HG03521 (cell line): ENCODE measurements at regions not wholly inside any gene's neighbourhood (a gene's known extent, or its start where the extent isn't known, plus 50 kb on each side); places are given as distances from the start of the nearest gene placed in this dataset.

ENCODE experiments used
- ATAC-seq: cut with Tn5 transposase; IDR thresholded peaks from one replicate; pipeline ENCODE4 v1.9.1; 2021; ENCODE audit warnings: mild to moderate bottlenecking, moderate library complexity; ENCODE audit not compliant: unreplicated experiment

DNA sequence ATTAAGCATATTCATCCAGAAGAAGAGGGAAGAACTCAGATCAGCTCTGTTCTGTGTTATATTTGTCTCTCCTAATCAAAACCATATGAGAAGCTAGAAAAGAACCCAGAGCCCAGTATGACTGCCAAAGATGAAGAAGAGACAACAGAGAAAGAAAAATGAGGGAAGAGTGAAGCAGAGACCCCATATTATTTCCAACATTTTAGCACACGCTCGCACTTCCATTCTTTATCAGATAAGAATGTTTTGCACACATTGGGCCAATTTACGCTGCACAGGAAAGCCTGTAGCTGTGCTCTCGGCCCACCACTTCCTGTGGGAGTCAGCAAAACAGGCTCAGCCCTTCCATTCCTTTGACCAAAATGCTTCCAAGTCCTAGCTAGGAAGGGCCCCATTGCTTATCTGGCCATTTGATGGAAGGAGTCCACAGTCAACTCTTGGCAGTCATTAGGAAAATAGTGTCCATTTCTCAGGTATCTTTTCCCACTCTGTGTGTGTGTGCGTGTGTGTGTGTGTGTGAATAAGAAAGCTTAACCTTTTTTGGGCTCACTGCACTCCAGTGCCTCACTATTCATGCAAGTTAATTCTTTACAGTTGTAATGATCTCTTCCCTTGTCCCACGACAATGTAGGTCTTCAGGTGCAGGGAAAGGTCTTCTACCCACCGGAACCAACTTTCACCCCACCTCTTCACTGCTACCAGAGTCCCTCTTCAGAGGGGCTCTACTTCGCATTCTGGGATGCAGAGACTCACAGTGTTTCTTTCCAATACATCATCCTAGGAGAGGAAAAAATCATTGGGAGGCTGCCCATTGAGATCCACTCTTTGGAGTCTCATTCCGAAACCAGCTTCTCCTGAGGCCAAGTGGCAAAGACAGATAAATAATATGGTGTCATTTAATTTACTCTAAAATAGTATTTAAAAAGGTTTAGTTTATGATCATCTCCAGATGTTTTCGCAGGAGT, 237.5 kb downstream of the COG6 start:
- no peak for ATAC-seq

DNA sequence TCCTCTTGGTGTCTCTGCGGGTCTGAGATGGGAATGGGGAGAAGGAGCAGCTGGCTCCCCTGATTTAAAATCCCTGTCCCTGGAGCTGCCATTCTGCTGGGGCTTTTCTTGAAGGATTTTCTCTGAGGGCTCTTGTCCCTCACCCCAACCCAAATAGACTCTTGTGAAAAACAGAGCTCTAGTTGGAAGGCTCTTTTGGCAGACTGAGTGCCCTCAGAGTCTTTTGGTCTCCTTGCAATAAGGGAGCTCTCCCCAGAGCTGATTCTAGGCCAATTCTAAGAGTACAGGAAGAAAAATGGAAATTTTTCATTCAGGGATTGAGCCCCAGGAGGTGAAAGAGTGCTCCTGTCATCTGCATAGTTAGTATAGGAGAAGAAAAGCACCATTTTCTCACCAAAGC, 238.3 kb downstream of the COG6 start:
- ATAC-seq: no peak

DNA sequence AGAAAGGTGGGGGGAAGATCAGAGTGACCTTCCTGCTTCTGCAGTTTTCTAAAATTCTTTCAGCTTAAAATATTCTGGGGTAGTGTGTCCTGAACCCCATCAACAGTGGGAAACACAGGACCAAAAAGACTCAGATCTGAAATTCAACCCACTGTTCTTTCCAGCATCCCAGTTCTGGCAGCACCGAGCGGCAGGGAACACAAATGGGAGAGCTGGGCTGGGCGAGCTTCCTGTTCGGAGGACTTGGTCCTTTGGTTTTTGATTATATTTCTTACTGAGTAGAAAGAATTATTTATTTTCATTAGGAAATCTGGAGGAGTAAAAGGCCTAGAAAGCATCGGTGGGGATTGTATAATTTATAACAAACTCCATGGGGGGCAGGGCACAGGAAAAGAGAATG, 239.1 kb downstream of the COG6 start:
- no peak for ATAC-seq

- no peak for ATAC-seq
Observed at GRCh38 chr13:39895254-39895653, 239.8 kb downstream of the COG6 start.

DNA sequence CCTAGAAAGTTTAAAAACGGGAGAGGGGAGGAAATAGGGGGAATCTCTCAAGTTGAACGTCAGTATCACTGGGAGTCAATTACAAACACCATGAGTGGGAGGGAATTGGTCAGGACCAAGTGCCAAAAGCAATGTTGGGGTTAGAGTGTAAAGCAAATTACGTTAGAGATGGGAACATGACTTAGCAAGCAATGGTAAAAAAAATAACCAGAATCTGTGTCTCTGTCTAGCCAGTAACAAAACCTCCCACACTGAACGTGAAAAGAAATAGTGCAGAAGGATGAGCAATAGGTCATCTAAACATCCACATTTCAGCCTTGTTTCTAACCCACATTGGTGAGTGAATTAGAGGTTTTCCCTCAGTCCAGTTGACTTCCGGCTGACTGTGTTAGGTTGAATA, 242.2 kb downstream of the COG6 start:
- no peak for ATAC-seq

GRCh38 chr13:39900106-39900750, 244.8 kb downstream of the COG6 start:
- no peak for ATAC-seq

- ATAC-seq: no peak
Observed at GRCh38 chr13:39904959-39905358, 249.5 kb downstream of the COG6 start.

- ATAC-seq: no peak
Observed at GRCh38 chr13:39909634-39910033, 254.2 kb downstream of the COG6 start.

DNA sequence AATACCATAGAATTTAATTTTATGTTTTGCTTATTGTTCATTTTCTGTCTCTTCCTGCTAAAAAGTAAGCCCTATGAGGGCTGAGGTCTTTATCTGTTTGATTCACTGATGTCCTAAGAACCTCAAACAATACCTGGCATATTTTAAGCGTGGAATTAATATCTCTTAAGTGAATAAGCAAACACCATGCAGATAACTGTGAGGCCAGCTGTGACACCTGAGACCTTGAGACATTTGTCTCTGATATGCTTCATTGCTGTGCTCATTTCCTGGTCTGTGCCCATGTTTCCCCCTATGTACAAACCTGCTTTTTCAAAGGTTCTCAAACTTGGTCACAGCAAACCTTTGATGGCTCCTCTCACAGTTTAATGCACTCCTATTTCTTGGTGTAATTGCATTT, 254.6 kb downstream of the COG6 start:
- no peak for ATAC-seq

- ATAC-seq: no peak
Observed at GRCh38 chr13:39910833-39911232, 255.4 kb downstream of the COG6 start.

DNA sequence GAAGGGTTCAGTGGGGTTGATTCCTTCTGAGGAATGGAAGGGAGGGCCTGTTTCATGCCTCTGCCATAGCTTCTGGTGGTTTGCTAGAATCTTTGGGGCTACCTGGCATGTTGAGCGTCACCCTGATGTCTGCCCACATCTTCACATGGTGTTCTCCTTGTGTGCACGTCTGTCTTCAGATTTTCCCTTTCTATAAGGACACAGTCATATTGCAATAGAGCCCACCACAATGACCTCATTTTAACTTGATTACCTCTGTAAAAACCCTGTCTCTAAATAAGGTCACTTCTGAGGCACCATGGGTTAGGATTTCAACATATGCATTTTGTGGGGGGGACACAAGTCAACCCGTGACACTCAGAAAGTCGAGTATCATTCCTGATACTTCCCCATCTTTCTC, 257.9 kb downstream of the COG6 start:
- no peak for ATAC-seq

GRCh38 chr13:39913928-39914327, 258.5 kb downstream of the COG6 start:
- no peak for ATAC-seq

GRCh38 chr13:39915418-39915817, 260.0 kb downstream of the COG6 start:
- no peak for ATAC-seq

DNA sequence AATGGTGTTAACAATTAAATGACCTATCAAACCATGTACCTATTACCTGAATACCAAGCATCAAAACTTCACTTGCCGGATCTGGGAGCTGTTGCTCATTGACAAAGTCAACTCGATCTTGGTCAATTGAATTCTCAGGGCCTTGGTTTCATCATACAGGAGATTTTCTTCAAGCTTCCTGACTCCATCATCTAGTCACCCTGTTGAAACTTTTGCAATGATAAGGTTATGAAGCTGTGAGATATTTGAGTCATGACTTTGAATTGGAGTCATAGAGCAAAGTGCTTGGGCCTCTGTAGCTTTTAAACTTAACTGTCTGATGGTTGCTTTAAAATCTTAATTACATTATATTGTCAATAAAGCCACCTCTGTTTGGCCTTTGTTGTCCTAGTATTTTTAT, 260.9 kb downstream of the COG6 start:
- ATAC-seq: no peak

- ATAC-seq: no peak
Observed at GRCh38 chr13:39918620-39919236, 263.3 kb downstream of the COG6 start.

DNA sequence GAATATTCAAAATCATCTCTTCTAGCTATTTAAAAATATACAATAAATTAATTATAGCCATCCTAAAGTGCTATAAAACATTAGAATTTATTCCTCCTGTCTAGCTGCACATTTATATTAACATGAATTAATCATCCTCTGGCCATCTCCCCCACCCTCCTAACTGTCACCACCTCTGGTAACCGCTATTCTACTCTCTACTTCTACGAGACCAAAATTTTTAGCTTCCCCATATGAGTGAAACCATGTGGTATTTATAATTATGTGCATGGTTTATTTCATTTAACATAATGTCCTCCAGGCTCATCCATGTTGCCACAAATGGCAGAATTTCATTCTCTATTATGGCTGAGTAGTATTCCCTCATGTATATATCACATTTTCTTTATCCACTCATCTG, 265.2 kb downstream of the COG6 start:
- no peak for ATAC-seq

- ATAC-seq: no peak
Observed at GRCh38 chr13:39926345-39926744, 270.9 kb downstream of the COG6 start.

GRCh38 chr13:39928261-39928660, 272.8 kb downstream of the COG6 start:
- ATAC-seq: no peak

DNA sequence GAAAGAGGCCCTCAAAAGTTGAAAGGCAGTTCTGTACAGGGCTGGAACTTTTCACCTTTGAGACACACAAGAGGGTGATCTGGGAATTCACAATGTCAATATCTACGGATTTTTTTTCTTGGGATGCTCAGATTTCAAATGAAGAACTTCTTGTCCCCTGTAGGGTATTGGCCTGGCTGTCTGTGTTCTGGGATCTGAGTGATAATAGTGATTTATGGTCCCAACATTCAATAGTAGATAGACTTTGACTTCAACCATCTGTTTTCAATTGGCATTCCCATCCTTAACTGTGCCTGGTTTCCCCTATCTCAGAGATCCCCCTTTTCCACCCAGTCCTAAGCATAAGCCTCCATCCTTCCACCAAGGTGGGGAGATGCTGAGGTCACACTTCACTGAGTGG, 274.1 kb downstream of the COG6 start:
- ATAC-seq: no peak

DNA sequence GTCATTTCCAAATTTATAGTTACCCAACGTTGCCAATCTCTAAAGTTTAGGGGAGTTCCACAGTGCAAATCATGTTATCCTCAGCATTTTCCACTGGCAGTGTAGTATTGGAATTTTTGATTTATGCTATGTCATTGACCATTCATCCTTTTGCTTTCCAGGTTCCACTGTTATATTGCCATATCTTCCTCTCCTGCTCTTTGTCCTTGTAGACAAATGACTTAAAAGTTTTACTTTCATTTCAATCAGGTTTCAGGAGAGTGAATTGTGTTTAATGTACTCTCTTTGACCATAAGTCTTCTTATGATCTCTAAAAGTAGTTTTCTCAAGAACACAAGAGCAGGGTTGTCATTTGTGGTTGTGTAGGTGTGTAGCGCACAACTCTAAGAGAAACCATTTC, 274.6 kb downstream of the COG6 start:
- no peak for ATAC-seq

DNA sequence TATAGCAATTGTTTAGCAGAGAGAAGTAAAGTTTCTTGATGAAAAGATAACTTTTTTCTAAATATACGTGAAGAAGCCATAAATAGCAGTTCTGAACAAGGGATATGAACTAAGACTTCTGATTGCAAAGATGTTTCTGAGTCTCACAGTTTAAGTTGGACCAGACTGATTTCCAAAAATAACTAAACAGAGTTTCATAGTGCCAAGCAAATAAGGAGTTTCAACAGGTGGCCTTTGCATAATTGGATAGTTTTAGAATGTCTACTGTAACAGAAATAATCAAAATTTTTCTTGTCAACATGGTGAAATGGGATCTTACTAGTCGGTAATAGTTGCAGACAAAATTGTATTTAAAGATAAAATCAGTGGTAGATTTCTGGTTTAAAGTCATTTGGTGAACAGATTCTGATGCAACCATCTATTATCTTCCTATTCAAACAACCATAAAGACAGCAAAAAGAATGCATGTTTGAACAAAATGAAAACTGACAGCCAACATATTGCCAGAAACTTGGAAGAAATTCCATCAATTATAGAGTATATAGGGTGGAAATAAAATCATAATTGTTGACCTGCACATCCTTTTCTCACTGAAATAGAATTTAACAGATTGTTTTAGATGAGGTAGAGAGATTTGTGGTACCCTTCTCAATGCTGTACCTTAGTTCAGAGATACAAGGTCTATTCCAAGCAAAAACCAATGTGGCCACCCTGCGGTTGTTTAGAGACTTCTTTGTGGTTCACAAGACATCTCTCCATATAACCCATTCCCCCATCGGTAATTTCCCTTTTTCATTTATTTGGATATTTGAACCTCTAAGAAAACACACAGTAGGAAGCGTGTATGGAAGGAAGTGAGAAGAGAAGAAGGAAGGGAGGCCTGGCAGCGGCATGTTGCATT, 275.3 kb downstream of the COG6 start:
- ATAC-seq: no peak
